A673 (cell line): ENCODE measurements at regions not wholly inside any gene's neighbourhood (a gene's known extent, or its start where the extent isn't known, plus 50 kb on each side); places are given as distances from the start of the nearest gene placed in this dataset.

Experiments used
- BruUV-seq: library from RNA; stranded (reverse); fragments of 400-500 nt; replicated peaks from 2 replicates; lab custom pipeline; 2021; lab: Mats Ljungman, UMichigan
- CTCF ChIA-PET: fragments of 300-600 bp; sonication (Branson Sonifier 250); formaldehyde crosslinking; loops from one replicate; lab custom pipeline; 2022; ENCODE audit warnings: antibody characterized with exemption; lab: Charles Lee
- POLR2A ChIA-PET: fragments of 300-600 bp; sonication (Branson Sonifier 250); formaldehyde crosslinking; loops from one replicate; lab custom pipeline; 2022; ENCODE audit warnings: antibody characterized with exemption; ENCODE audit not compliant: low non-redundant PET; lab: Charles Lee
- DNase-seq: peaks from one replicate; pipeline ENCODE4 v3.0.0-alpha.2; 2015; ENCODE audit warnings: low spot score
- H3K27ac ChIP-seq: fragments of 200-600 bp; sonication (generic); 2 replicates; pipeline ENCODE4 v1.5.1; 2016; ENCODE audit warnings: mixed run types, low read depth, mild to moderate bottlenecking, mixed read lengths, antibody characterized with exemption, low read length; ENCODE audit not compliant: poor library complexity, severe bottlenecking
- H3K27me3 ChIP-seq: fragments of 200-600 bp; sonication (generic); replicated peaks from 2 replicates; pipeline ENCODE4 v1.6.1; 2017; ENCODE audit warnings: mixed run types, low read depth, mild to moderate bottlenecking, mixed read lengths, antibody characterized with exemption, low read length; ENCODE audit not compliant: insufficient read depth, poor library complexity
- H3K36me3 ChIP-seq: fragments of 200-600 bp; sonication (generic); 2 replicates; pipeline ENCODE4 v1.6.1; 2016; ENCODE audit warnings: mixed run types, mild to moderate bottlenecking, mixed read lengths, antibody characterized with exemption, low read length; ENCODE audit not compliant: insufficient read depth, poor library complexity, severe bottlenecking
- H3K4me1 ChIP-seq: fragments of 200-600 bp; sonication (generic); 2 replicates; pipeline ENCODE4 v1.6.1; 2017; ENCODE audit warnings: mixed run types, mild to moderate bottlenecking, mixed read lengths, antibody characterized with exemption, low read length; ENCODE audit not compliant: insufficient read depth, poor library complexity, severe bottlenecking
- H3K4me3 ChIP-seq: fragments of 200-600 bp; sonication (generic); 2 replicates; pipeline ENCODE4 v1.5.1; 2016; ENCODE audit warnings: low read depth, mixed run types, mild to moderate bottlenecking, mixed read lengths, low read length; ENCODE audit not compliant: poor library complexity, severe bottlenecking
- H3K9me3 ChIP-seq: fragments of 200-600 bp; sonication (generic); 2 replicates; pipeline ENCODE4 v1.6.1; 2016; ENCODE audit warnings: mixed run types, low read depth, mild to moderate bottlenecking, mixed read lengths, antibody characterized with exemption, low read length; ENCODE audit not compliant: poor library complexity, severe bottlenecking
- EZH2 ChIP-seq: fragments of 200-600 bp; sonication (generic); IDR thresholded peaks from 2 replicates; pipeline ENCODE4 v1.6.1; 2017; ENCODE audit warnings: borderline replicate concordance, low read depth, mild to moderate bottlenecking, mixed read lengths, antibody characterized with exemption, low read length; ENCODE audit not compliant: poor library complexity, severe bottlenecking
- intact Hi-C: fragments of 100-400 bp; cut with micrococcal nuclease; formaldehyde crosslinking; loops from one replicate; pipeline ENCODE4 v1.10.0; 2022; ENCODE audit not compliant: unreplicated experiment
- TF ChIP-seq, protein P1 (sequence below): fragments of 300-800, 200-600 bp; sonication (generic); conservative IDR thresholded peaks from 2 replicates; pipeline ENCODE4 v1.5.1; 2017; ENCODE audit warnings: low read depth, mild to moderate bottlenecking, antibody characterized with exemption, low read length, moderate library complexity, mixed read lengths

DNA sequence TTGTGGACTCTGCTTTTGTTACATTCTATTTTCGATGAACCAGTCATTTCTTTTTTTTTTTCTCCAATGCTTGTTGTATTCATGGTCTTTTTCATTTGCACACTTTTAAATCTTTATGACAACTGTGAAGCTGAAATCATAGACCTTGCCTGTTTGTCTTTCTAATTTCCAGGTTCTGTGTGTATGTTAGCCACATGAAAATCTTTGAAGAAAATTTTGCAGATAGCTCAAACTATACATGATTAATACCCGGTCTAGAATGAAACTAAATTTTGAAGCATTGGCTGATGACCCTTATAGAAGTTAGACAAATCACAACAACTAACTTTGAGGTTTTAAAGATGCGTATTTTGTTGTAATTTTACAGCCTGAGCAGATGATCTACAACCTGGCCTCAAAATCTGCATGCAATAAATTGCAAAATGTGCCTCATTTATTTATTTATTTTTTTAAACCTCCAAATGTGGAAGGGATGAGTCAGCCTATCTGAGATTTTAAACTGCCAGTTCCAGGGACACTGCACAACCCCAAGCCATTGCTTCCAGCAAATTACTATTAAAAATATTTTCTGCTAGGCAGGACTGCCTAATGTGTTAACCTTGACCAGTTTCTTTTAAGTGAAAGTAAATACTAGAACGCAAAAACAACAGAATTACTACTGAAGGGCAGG lies 96.3 kb upstream of the NAV3 start:
- ChIA-PET CTCF (no interaction called here), POLR2A (no interaction called here)
- no peak for TF ChIP-seq EZH2
- TF ChIP-seq, protein P1, sequence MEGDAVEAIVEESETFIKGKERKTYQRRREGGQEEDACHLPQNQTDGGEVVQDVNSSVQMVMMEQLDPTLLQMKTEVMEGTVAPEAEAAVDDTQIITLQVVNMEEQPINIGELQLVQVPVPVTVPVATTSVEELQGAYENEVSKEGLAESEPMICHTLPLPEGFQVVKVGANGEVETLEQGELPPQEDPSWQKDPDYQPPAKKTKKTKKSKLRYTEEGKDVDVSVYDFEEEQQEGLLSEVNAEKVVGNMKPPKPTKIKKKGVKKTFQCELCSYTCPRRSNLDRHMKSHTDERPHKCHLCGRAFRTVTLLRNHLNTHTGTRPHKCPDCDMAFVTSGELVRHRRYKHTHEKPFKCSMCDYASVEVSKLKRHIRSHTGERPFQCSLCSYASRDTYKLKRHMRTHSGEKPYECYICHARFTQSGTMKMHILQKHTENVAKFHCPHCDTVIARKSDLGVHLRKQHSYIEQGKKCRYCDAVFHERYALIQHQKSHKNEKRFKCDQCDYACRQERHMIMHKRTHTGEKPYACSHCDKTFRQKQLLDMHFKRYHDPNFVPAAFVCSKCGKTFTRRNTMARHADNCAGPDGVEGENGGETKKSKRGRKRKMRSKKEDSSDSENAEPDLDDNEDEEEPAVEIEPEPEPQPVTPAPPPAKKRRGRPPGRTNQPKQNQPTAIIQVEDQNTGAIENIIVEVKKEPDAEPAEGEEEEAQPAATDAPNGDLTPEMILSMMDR, result no peak
- no peaks in the 10 kb centered on the region for H3K36me3 ChIP-seq
- H3K9me3 ChIP-seq, result no peaks in the 10 kb centered on the region
- intact Hi-C loops, result no loop called here
- H3K27me3 ChIP-seq, result no peaks in the 10 kb centered on the region
- BruUV-seq, result no TSS peak
- no peak for DNase-seq
- peaks cover 3% of the 10 kb centered on the region for H3K4me1 ChIP-seq
- H3K4me3 ChIP-seq, result no peak overlapping the region
- no peak overlapping the region for H3K27ac ChIP-seq

- peaks cover 3% of the 10 kb centered on the region for H3K4me1 ChIP-seq
- no peak overlapping the region for H3K4me3 ChIP-seq
- TF ChIP-seq, protein P1, result no peak
- no peak for TF ChIP-seq EZH2
- DNase-seq, result no peak
- H3K36me3 ChIP-seq, result no peaks in the 10 kb centered on the region
- no TSS peak for BruUV-seq
- ChIA-PET CTCF (no interaction called here), POLR2A (no interaction called here)
- intact Hi-C loops, result loop anchor here (10.0 kb wide), 1 partner anchor 397 kb away; no protein-coding TSS in a partner anchor
- H3K27ac ChIP-seq, result no peak overlapping the region
- no peaks in the 10 kb centered on the region for H3K27me3 ChIP-seq
- no peaks in the 10 kb centered on the region for H3K9me3 ChIP-seq
These were observed 102.7 kb upstream of the NAV3 start for GRCh38 chr12:77728018-77728417.

DNA sequence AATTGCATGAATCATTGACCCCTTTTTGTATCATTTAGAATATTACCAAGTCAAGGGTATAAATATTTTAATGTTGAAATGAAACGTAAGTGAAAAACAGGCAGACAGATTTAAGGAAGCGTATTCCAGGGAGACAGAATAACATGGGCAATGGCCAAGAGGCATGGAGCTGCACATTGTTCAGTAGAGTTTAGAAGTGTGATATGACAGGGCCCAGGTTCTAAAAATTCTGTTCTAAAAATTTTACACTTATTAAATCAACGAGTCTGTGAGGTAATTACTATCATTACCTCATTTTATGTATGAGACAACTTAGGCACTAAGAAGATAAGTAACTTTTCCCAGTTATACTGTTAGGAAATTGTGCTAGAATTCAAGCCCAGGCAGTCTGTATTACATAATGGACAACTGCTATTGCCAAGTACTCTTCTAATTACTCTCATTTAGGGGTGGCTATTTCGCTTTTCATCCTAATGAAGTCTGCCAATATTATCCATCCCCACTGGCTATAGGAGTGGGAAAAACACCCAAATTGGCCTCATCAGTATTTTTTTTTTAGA lies 103.2 kb upstream of the NAV3 start:
- no peak for DNase-seq
- no peak overlapping the region for H3K4me3 ChIP-seq
- TF ChIP-seq, protein P1, result no peak
- no peak for TF ChIP-seq EZH2
- H3K27me3 ChIP-seq, result no peaks in the 10 kb centered on the region
- H3K9me3 ChIP-seq, result no peaks in the 10 kb centered on the region
- intact Hi-C loops, result loop anchor here (10.0 kb wide), 1 partner anchor 397 kb away; no protein-coding TSS in a partner anchor
- H3K36me3 ChIP-seq, result no peaks in the 10 kb centered on the region
- POLR2A ChIA-PET, result no interaction called here
- CTCF ChIA-PET, result no interaction called here
- peaks cover 8% of the 10 kb centered on the region for H3K4me1 ChIP-seq
- H3K27ac ChIP-seq, result no peak overlapping the region
- BruUV-seq, result no TSS peak
